ENCODE measurements at regions not wholly inside any gene's neighbourhood (a gene's known extent, or its start where the extent isn't known, plus 50 kb on each side); places are given as distances from the start of the nearest gene placed in this dataset.

GRCh38 chr4:176484301-176484984, 164.7 kb downstream of the SPCS3 start:
- Mint-ChIP-seq H3K4me3 (no peak overlapping the region), H3K9me3 (no peaks in the 10 kb centered on the region), H3K27ac (no peak overlapping the region), H3K36me3 (no peaks in the 10 kb centered on the region), H3K4me1 (ENCODE audit: low read depth) (no peaks in the 10 kb centered on the region), H3K27me3 (no peaks in the 10 kb centered on the region)
- ChIA-PET POLR2A (no interaction called here), CTCF (no interaction called here)
- DNase-seq: no peak
- intact Hi-C loops (cut with micrococcal nuclease): no loop called here

- intact Hi-C loops (cut with micrococcal nuclease): no loop called here
- no peaks in the 10 kb centered on the region for H3K9me3 Mint-ChIP-seq
- no peaks in the 10 kb centered on the region for H3K27me3 Mint-ChIP-seq
- ChIA-PET POLR2A (no interaction called here), CTCF (no interaction called here)
- no peak overlapping the region for H3K4me3 Mint-ChIP-seq
- H3K27ac Mint-ChIP-seq: no peak overlapping the region
- no peak for DNase-seq
- H3K4me1 Mint-ChIP-seq (ENCODE audit: low read depth): no peaks in the 10 kb centered on the region
- H3K36me3 Mint-ChIP-seq: no peaks in the 10 kb centered on the region
These were observed 169.2 kb downstream of the SPCS3 start for GRCh38 chr4:176489001-176489400.

- Mint-ChIP-seq H3K4me1 (ENCODE audit: low read depth) (no peaks in the 10 kb centered on the region), H3K27me3 (no peaks in the 10 kb centered on the region), H3K27ac (no peak overlapping the region), H3K36me3 (no peaks in the 10 kb centered on the region), H3K4me3 (no peak overlapping the region), H3K9me3 (peaks cover 2% of the 10 kb centered on the region)
- POLR2A ChIA-PET: no interaction called here
- CTCF ChIA-PET: no interaction called here
- DNase-seq: no peak
- intact Hi-C loops (cut with micrococcal nuclease): no loop called here
These were observed 173.0 kb downstream of the SPCS3 start for GRCh38 chr4:176492646-176493302.

GRCh38 chr4:176498617-176499256, 179.0 kb downstream of the SPCS3 start:
- intact Hi-C loops (cut with micrococcal nuclease): no loop called here
- H3K36me3 Mint-ChIP-seq: no peaks in the 10 kb centered on the region
- no peaks in the 10 kb centered on the region for H3K27me3 Mint-ChIP-seq
- H3K4me3 Mint-ChIP-seq: no peak overlapping the region
- peaks cover 2% of the 10 kb centered on the region for H3K9me3 Mint-ChIP-seq
- ChIA-PET CTCF (no interaction called here), POLR2A (no interaction called here)
- no peak for DNase-seq
- H3K27ac Mint-ChIP-seq: no peak overlapping the region
- H3K4me1 Mint-ChIP-seq (ENCODE audit: low read depth): no peaks in the 10 kb centered on the region

- intact Hi-C loops (cut with micrococcal nuclease): no loop called here
- H3K27ac Mint-ChIP-seq: no peak overlapping the region
- CTCF ChIA-PET: no interaction called here
These were observed 179.8 kb downstream of the SPCS3 start for GRCh38 chr4:176499518-176499917.

GRCh38 chr4:176500894-176501293, 181.1 kb downstream of the SPCS3 start:
- no peaks in the 10 kb centered on the region for H3K36me3 Mint-ChIP-seq
- ChIA-PET CTCF (no interaction called here), POLR2A (no interaction called here)
- H3K4me1 Mint-ChIP-seq (ENCODE audit: low read depth): no peaks in the 10 kb centered on the region
- H3K27me3 Mint-ChIP-seq: no peaks in the 10 kb centered on the region
- no peak overlapping the region for H3K4me3 Mint-ChIP-seq
- H3K9me3 Mint-ChIP-seq: peaks cover 2% of the 10 kb centered on the region
- H3K27ac Mint-ChIP-seq: no peak overlapping the region
- DNase-seq: no peak
- intact Hi-C loops (cut with micrococcal nuclease): no loop called here

More at GRCh38 chr4:176499518-176499917, 179.8 kb downstream of the SPCS3 start:
- no peak overlapping the region for H3K4me3 Mint-ChIP-seq
- no peaks in the 10 kb centered on the region for H3K4me1 Mint-ChIP-seq (ENCODE audit: low read depth)
- POLR2A ChIA-PET: no interaction called here
- DNase-seq: no peak
- no peaks in the 10 kb centered on the region for H3K36me3 Mint-ChIP-seq
- H3K27me3 Mint-ChIP-seq: no peaks in the 10 kb centered on the region
- peaks cover 2% of the 10 kb centered on the region for H3K9me3 Mint-ChIP-seq

GRCh38 chr4:176504118-176504517, 184.4 kb downstream of the SPCS3 start:
- no peak overlapping the region for H3K27ac Mint-ChIP-seq
- H3K27me3 Mint-ChIP-seq: no peaks in the 10 kb centered on the region
- intact Hi-C loops (cut with micrococcal nuclease): no loop called here
- no peaks in the 10 kb centered on the region for H3K36me3 Mint-ChIP-seq
- H3K4me3 Mint-ChIP-seq: no peak overlapping the region
- no peaks in the 10 kb centered on the region for H3K4me1 Mint-ChIP-seq (ENCODE audit: low read depth)
- no peaks in the 10 kb centered on the region for H3K9me3 Mint-ChIP-seq
- CTCF ChIA-PET: no interaction called here
- no peak for DNase-seq
- POLR2A ChIA-PET: no interaction called here

- no peak for DNase-seq
- no peak overlapping the region for H3K27ac Mint-ChIP-seq
- H3K9me3 Mint-ChIP-seq: no peaks in the 10 kb centered on the region
- H3K4me3 Mint-ChIP-seq: no peak overlapping the region
- intact Hi-C loops (cut with micrococcal nuclease): no loop called here
- no peaks in the 10 kb centered on the region for H3K36me3 Mint-ChIP-seq
- POLR2A ChIA-PET: no interaction called here
- H3K4me1 Mint-ChIP-seq (ENCODE audit: low read depth): no peaks in the 10 kb centered on the region
- CTCF ChIA-PET: no interaction called here
- H3K27me3 Mint-ChIP-seq: no peaks in the 10 kb centered on the region
These were observed 188.2 kb downstream of the SPCS3 start for GRCh38 chr4:176507845-176508533.

- Mint-ChIP-seq H3K27ac (no peak overlapping the region), H3K36me3 (no peaks in the 10 kb centered on the region), H3K4me3 (no peak overlapping the region), H3K9me3 (no peaks in the 10 kb centered on the region), H3K4me1 (ENCODE audit: low read depth) (no peaks in the 10 kb centered on the region), H3K27me3 (no peaks in the 10 kb centered on the region)
- intact Hi-C loops (cut with micrococcal nuclease): no loop called here
- ChIA-PET POLR2A (no interaction called here), CTCF (no interaction called here)
- DNase-seq: no peak
These were observed 189.1 kb downstream of the SPCS3 start for GRCh38 chr4:176508780-176509331.

- no peak for DNase-seq
- ChIA-PET POLR2A (no interaction called here), CTCF (no interaction called here)
- H3K4me3 Mint-ChIP-seq: no peak overlapping the region
- no peak overlapping the region for H3K27ac Mint-ChIP-seq
- no peaks in the 10 kb centered on the region for H3K27me3 Mint-ChIP-seq
- H3K9me3 Mint-ChIP-seq: no peaks in the 10 kb centered on the region
- H3K36me3 Mint-ChIP-seq: no peaks in the 10 kb centered on the region
- intact Hi-C loops (cut with micrococcal nuclease): no loop called here
- H3K4me1 Mint-ChIP-seq (ENCODE audit: low read depth): no peaks in the 10 kb centered on the region
These were observed 205.8 kb downstream of the SPCS3 start for GRCh38 chr4:176525576-176525975.

- intact Hi-C loops (cut with micrococcal nuclease): no loop called here
- no peak overlapping the region for H3K27ac Mint-ChIP-seq
- no peak overlapping the region for H3K4me3 Mint-ChIP-seq
- H3K4me1 Mint-ChIP-seq (ENCODE audit: low read depth): no peaks in the 10 kb centered on the region
- no peaks in the 10 kb centered on the region for H3K9me3 Mint-ChIP-seq
- no peak for DNase-seq
- POLR2A ChIA-PET: no interaction called here
- CTCF ChIA-PET: no interaction called here
- no peaks in the 10 kb centered on the region for H3K36me3 Mint-ChIP-seq
- no peaks in the 10 kb centered on the region for H3K27me3 Mint-ChIP-seq
These were observed 206.9 kb downstream of the SPCS3 start for GRCh38 chr4:176526704-176527103.

- Mint-ChIP-seq H3K27ac (no peak overlapping the region), H3K9me3 (no peaks in the 10 kb centered on the region), H3K36me3 (no peaks in the 10 kb centered on the region), H3K4me1 (ENCODE audit: low read depth) (no peaks in the 10 kb centered on the region), H3K27me3 (no peaks in the 10 kb centered on the region), H3K4me3 (no peak overlapping the region)
- DNase-seq: no peak
- intact Hi-C loops (cut with micrococcal nuclease): no loop called here
- CTCF ChIA-PET: no interaction called here
- POLR2A ChIA-PET: no interaction called here
These were observed 209.8 kb downstream of the SPCS3 start for GRCh38 chr4:176529574-176529973.

Data from activated CD4-positive, alpha-beta memory T cell treated with anti-CD3 and anti-CD28 coated beads for 36 hours (primary cell).